HepG2 (cell line): ENCODE measurements at regions not wholly inside any gene's neighbourhood (a gene's known extent, or its start where the extent isn't known, plus 50 kb on each side); places are given as distances from the start of the nearest gene placed in this dataset.

Source experiments
- ATAC-seq: fragments of 200-7000 bp; cut with Tn5 transposase; 3 replicates; pipeline ENCODE4 v1.9.1; 2020; ENCODE audit warnings: mild to moderate bottlenecking, moderate library complexity
- BruUV-seq: library from RNA; stranded (reverse); fragments of 400-500 nt; replicated peaks from 2 replicates; lab custom pipeline; 2021; lab: Mats Ljungman, UMichigan
- CTCF ChIA-PET: fragments of 300-600 bp; formaldehyde crosslinking; extraction: SDS; loops from one replicate; lab custom pipeline; 2021; ENCODE audit warnings: low total read pairs, inconsistent platforms, low intra/inter-chr PET ratio; lab: Yijun Ruan, JAX
- POLR2A ChIA-PET: fragments of 350-600 bp; sonication (Branson Sonifier 250); formaldehyde crosslinking; loops from one replicate; lab custom pipeline; 2020; ENCODE audit warnings: antibody characterized with exemption, inconsistent platforms; lab: Yijun Ruan, JAX
- DNase-seq: peaks from one replicate; pipeline ENCODE4 v3.0.0-alpha.2; 2015; ENCODE audit warnings: low spot score
- FAIRE-seq: peaks from 3 replicates; lab custom pipeline; 2011; peaks lifted over from hg19 to GRCh38; lab: Jason Lieb, UNC
- H2AFZ ChIP-seq: one replicate; pipeline ENCODE4 v1.6.1; 2011; ENCODE audit warnings: low read length, inconsistent platforms
- H3K27ac ChIP-seq: fragments of 300-600 bp; 3 replicates; pipeline ENCODE4 v1.8.0; 2011; ENCODE audit warnings: mixed run types, mild to moderate bottlenecking, mixed read lengths, low read length, inconsistent platforms; ENCODE audit not compliant: insufficient read depth; ENCODE audit errors: extremely low read length
- H3K27me3 ChIP-seq, 2 experiments: fragments of 200-600 bp in 1 of 2; 2 replicates in 1 of 2; 3 replicates in 1 of 2; pipeline versions ENCODE4 v1.6.0 to v1.8.0; 2011; ENCODE audit warnings: low read length in 2 of 2, mild to moderate bottlenecking in 2 of 2, moderate library complexity in 2 of 2, inconsistent platforms in 1 of 2; ENCODE audit not compliant: insufficient read depth in 2 of 2, control insufficient read depth in 1 of 2
- H3K36me3 ChIP-seq, 2 experiments: fragments of 200-600 bp in 1 of 2; replicated peaks in 1 of 2; 2 replicates in 1 of 2; 3 replicates in 1 of 2; pipeline versions ENCODE4 v1.5.1 to v1.8.0; 2011; ENCODE audit warnings: low read length in 2 of 2, inconsistent platforms in 1 of 2; ENCODE audit not compliant: insufficient read depth in 2 of 2, control insufficient read depth in 1 of 2
- H3K4me1 ChIP-seq: 2 replicates; pipeline ENCODE4 v1.5.1; 2012; ENCODE audit warnings: low read length, inconsistent platforms; ENCODE audit not compliant: insufficient read depth
- H3K4me2 ChIP-seq: 2 replicates; pipeline ENCODE4 v1.6.0; 2011; ENCODE audit warnings: low read depth, low read length, inconsistent platforms
- H3K4me3 ChIP-seq, 3 experiments: fragments of 200-600 bp in 1 of 3; sonication (generic), shearing (Covaris generic) in 1 of 3; replicated peaks in 1 of 3; 2 replicates each; pipeline ENCODE4 v1.5.1; 2011 to 2016; ENCODE audit warnings: low read length in 3 of 3, inconsistent platforms in 2 of 3, low read depth in 2 of 3, mild to moderate bottlenecking in 2 of 3, control low read depth in 1 of 3, mixed read lengths in 1 of 3; ENCODE audit not compliant: insufficient read depth in 1 of 3
- H3K79me2 ChIP-seq: one replicate; pipeline ENCODE4 v1.6.1; 2011; ENCODE audit warnings: low read length, inconsistent platforms; ENCODE audit not compliant: insufficient read depth
- H3K9ac ChIP-seq: 2 replicates; pipeline ENCODE4 v1.6.0; 2011; ENCODE audit warnings: mild to moderate bottlenecking, low read depth, low read length, inconsistent platforms; ENCODE audit not compliant: insufficient read depth
- H3K9me3 ChIP-seq: 2 replicates; pipeline ENCODE4 v1.5.1; 2012; ENCODE audit warnings: mild to moderate bottlenecking, low read length
- H4K20me1 ChIP-seq: 2 replicates; pipeline ENCODE4 v1.6.0; 2011; ENCODE audit warnings: inconsistent platforms, mild to moderate bottlenecking, low read length, moderate library complexity; ENCODE audit not compliant: insufficient read depth
- CENPX ChIP-seq: sonication (generic); formaldehyde crosslinking; IDR thresholded peaks from 2 replicates; pipeline ENCODE4 v1.9.0; 2021; ENCODE audit warnings: mild to moderate bottlenecking, missing genetic modification reagents, moderate library complexity
- EZH2 ChIP-seq: conservative IDR thresholded peaks from 2 replicates; pipeline ENCODE4 v1.6.1; 2012; ENCODE audit warnings: mild to moderate bottlenecking, low read depth, low read length, moderate library complexity
- HOXD1 ChIP-seq: sonication (generic); formaldehyde crosslinking; IDR thresholded peaks from 2 replicates; pipeline ENCODE4 v1.5.0; 2020; ENCODE audit warnings: missing genetic modification reagents
- KDM5B ChIP-seq: sonication (generic); formaldehyde crosslinking; IDR thresholded peaks from 2 replicates; pipeline ENCODE4 v1.4.0; 2020; ENCODE audit warnings: missing genetic modification reagents, mild to moderate bottlenecking, borderline replicate concordance
- NKX3-1 ChIP-seq: sonication (generic); formaldehyde crosslinking; IDR thresholded peaks from 2 replicates; pipeline ENCODE4 v1.5.0; 2020; ENCODE audit warnings: missing genetic modification reagents
- RARA ChIP-seq: IDR thresholded peaks from 2 replicates; pipeline ENCODE4 v1.6.1; 2016; ENCODE audit warnings: missing genetic modification reagents, missing compliant biosample characterization
- TAF15 ChIP-seq: fragments of 200-400 bp; formaldehyde crosslinking; IDR thresholded peaks from one replicate; pipeline ENCODE4 v1.6.1; 2018; ENCODE audit warnings: mild to moderate bottlenecking, low read depth, low read length; ENCODE audit not compliant: poor library complexity, severe bottlenecking
- TFDP1 ChIP-seq: IDR thresholded peaks from 2 replicates; pipeline ENCODE4 v1.6.1; 2016; ENCODE audit warnings: missing compliant biosample characterization, missing genetic modification reagents, borderline replicate concordance
- ZBTB43 ChIP-seq: sonication (generic); formaldehyde crosslinking; conservative IDR thresholded peaks from 2 replicates; pipeline ENCODE4 v1.4.0; 2020; ENCODE audit warnings: missing genetic modification reagents
- ZNF232 ChIP-seq: sonication (generic); formaldehyde crosslinking; IDR thresholded peaks from 2 replicates; pipeline ENCODE4 v1.4.0; 2020; ENCODE audit warnings: missing genetic modification reagents, borderline replicate concordance
- ZNF263 ChIP-seq: sonication (generic); formaldehyde crosslinking; IDR thresholded peaks from 2 replicates; pipeline ENCODE4 v1.4.0; 2020; ENCODE audit warnings: missing genetic modification reagents
- ZNF572 ChIP-seq: sonication (generic); formaldehyde crosslinking; IDR thresholded peaks from 2 replicates; pipeline ENCODE4 v1.5.1; 2020; ENCODE audit warnings: mild to moderate bottlenecking, missing genetic modification reagents
- ZNF687 ChIP-seq: sonication (generic); formaldehyde crosslinking; IDR thresholded peaks from 2 replicates; pipeline ENCODE4 v1.5.1; 2020; ENCODE audit warnings: mild to moderate bottlenecking, missing genetic modification reagents, moderate library complexity
- ZNF777 ChIP-seq: sonication (generic); formaldehyde crosslinking; IDR thresholded peaks from 2 replicates; pipeline ENCODE4 v1.4.0; 2020; ENCODE audit warnings: missing genetic modification reagents
- WGBS: methylation state at CpG from one replicate; pipeline ENCODE4 v1.1.6; 2017; ENCODE audit warnings: low lambda C conversion rate; 5-methylcytosine and 5-hydroxymethylcytosine counted together
- in situ Hi-C: cut with HindIII; loops from 2 replicates; pipeline ENCODE4 v1.10.0; 2017; ENCODE audit warnings: low pct_unique_long_range_greater_than_20kb; ENCODE audit not compliant: extremely low pct_ligation_motif_present
- intact Hi-C: fragments of 100-400 bp; cut with micrococcal nuclease; formaldehyde crosslinking; loops from one replicate; pipeline ENCODE4 v1.10.0; 2022; ENCODE audit not compliant: unreplicated experiment

- TF ChIP-seq CENPX (CRISPR knock-in tag) (no peak), TFDP1 (CRISPR knock-in tag) (no peak), ZBTB43 (CRISPR knock-in tag) (0 out of 2 replicates have a peak, but pooled peaks have one; percentile 25), ZNF572 (CRISPR knock-in tag) (no peak)
These were observed 73.3 kb upstream of the ZBED5 start (continued) for GRCh38 chr11:10930972-10931760.

- ATAC-seq (peak; percentile 24), DNase-seq (no peak), FAIRE-seq (no peak)
- Histone ChIP-seq H3K9ac (no peak overlapping the region), H4K20me1 (no peaks in the 10 kb centered on the region), H3K9me3 (no peaks in the 10 kb centered on the region), H3K4me2 (peak overlapping the region; percentile 73), H3K4me1 (peaks cover 29% of the 10 kb centered on the region), H3K27me3 (peaks cover 2 to 51% of the 10 kb centered on the region in 2 experiments; a peak in 4 of 5 replicates), H3K79me2 (no peaks in the 10 kb centered on the region), H3K4me3 (peak overlapping the region; percentile 47 to 66 (median 54); a peak in 5 of 6 replicates), H3K27ac (no peak overlapping the region), H3K36me3 (no peaks in the 10 kb centered on the region), H2AFZ (no peak overlapping the region)
- 13% methylated on average over 10 of the region's 35 CpGs for WGBS
- BruUV-seq, result no TSS peak
- intact Hi-C loops (loop anchor here (5.0 kb wide), 2 partner anchors 92 to 857 kb away; no protein-coding TSS in a partner anchor), in situ Hi-C loops (loop anchor here (5.0 to 25.0 kb wide), 2 partner anchors 92 to 857 kb away; no protein-coding TSS in a partner anchor)
- CTCF ChIA-PET, result no interaction called here
- POLR2A ChIA-PET, result interaction anchor here (0.7 to 2.3 kb wide), 2 partner anchors 30 to 121 kb away, joined by 3 to 9 read pairs; partner anchors contain the start of gene EIF4G2
- TF ChIP-seq ZNF777 (CRISPR knock-in tag) (peak; percentile 68; the same call in 1 of the 2 replicates), ZNF687 (CRISPR knock-in tag) (peak; percentile 69), TAF15 (no peak), EZH2 (peak; percentile 92), RARA (CRISPR knock-in tag) (no peak), ZNF263 (CRISPR knock-in tag) (0 out of 2 replicates have a peak, but pooled peaks have one; percentile 15), KDM5B (CRISPR knock-in tag) (0 out of 2 replicates have a peak, but pooled peaks have one; percentile 40), HOXD1 (CRISPR knock-in tag) (0 out of 2 replicates have a peak, but pooled peaks have one; percentile 28), ZNF232 (peak; percentile 32; the same call in 1 of the 2 replicates), NKX3-1 (CRISPR knock-in tag) (0 out of 2 replicates have a peak, but pooled peaks have one; percentile 26)
These were observed 72.5 kb upstream of the ZBED5 start for GRCh38 chr11:10930224-10930971.
